ENCODE measurements at regions not wholly inside any gene's neighbourhood (a gene's known extent, or its start where the extent isn't known, plus 50 kb on each side); places are given as distances from the start of the nearest gene placed in this dataset.

GRCh38 chr2:19607400-19607799 lies 249.0 kb upstream of the OSR1 start:
- Histone ChIP-seq H3K27ac (no peak overlapping the region), H3K4me1 (ENCODE audit: insufficient read depth) (no peaks in the 10 kb centered on the region), H3K4me3 (no peak overlapping the region), H3K9me3 (no peaks in the 10 kb centered on the region), H3K36me3 (no peaks in the 10 kb centered on the region), H3K27me3 (no peaks in the 10 kb centered on the region)
- no peak for TF ChIP-seq CTCF (IDR thresholded peaks at IDR 0.05)
- no peak for TF ChIP-seq EP300 (IDR thresholded peaks at IDR 0.05)
- TF ChIP-seq POLR2A (IDR thresholded peaks at IDR 0.05), result no peak
- intact Hi-C loops (cut with DNase I), result no loop called here
- 83 to 84% (median 83%) methylated on average over 5 of the region's 5 CpGs for WGBS, 3 donors
- DNase-seq, result no peak

GRCh38 chr2:19600982-19601381 lies 242.6 kb upstream of the OSR1 start:
- no peaks in the 10 kb centered on the region for H3K36me3 ChIP-seq
- H3K4me1 ChIP-seq (ENCODE audit: insufficient read depth), result no peaks in the 10 kb centered on the region
- no peaks in the 10 kb centered on the region for H3K27me3 ChIP-seq
- no peak overlapping the region for H3K27ac ChIP-seq
- TF ChIP-seq CTCF (IDR thresholded peaks at IDR 0.05) (no peak), POLR2A (IDR thresholded peaks at IDR 0.05) (no peak), EP300 (IDR thresholded peaks at IDR 0.05) (no peak)
- intact Hi-C loops (cut with DNase I), result no loop called here
- no peaks in the 10 kb centered on the region for H3K9me3 ChIP-seq
- WGBS, 3 donors, result 80 to 82% (median 81%) methylated on average over 2 of the region's 2 CpGs
- H3K4me3 ChIP-seq, result no peak overlapping the region
- DNase-seq, result no peak

DNA sequence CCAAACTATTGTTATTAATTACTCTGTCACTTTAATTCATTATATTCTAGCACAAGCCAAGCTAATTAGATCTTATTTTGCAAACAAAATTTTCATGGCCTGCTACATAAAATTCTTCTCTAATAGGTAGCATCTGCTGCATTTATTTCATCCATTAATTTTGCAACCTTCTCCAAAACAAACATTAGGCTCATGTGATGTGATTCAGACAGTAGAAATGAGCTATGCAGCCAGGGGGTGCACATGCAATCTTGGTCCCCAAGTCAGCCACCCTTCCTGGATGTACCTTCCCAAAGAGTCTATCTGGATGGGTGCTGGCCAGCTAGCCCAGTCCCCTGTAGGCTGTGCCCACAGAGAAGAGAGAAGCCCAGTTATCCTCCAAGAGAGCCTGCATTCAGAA lies 242.1 kb upstream of the OSR1 start:
- Histone ChIP-seq H3K4me3 (no peak overlapping the region), H3K36me3 (no peaks in the 10 kb centered on the region), H3K27ac (no peak overlapping the region), H3K9me3 (no peaks in the 10 kb centered on the region), H3K27me3 (no peaks in the 10 kb centered on the region), H3K4me1 (ENCODE audit: insufficient read depth) (no peaks in the 10 kb centered on the region)
- intact Hi-C loops (cut with DNase I), result no loop called here
- no peak for TF ChIP-seq CTCF (IDR thresholded peaks at IDR 0.05)
- no peak for DNase-seq

DNA sequence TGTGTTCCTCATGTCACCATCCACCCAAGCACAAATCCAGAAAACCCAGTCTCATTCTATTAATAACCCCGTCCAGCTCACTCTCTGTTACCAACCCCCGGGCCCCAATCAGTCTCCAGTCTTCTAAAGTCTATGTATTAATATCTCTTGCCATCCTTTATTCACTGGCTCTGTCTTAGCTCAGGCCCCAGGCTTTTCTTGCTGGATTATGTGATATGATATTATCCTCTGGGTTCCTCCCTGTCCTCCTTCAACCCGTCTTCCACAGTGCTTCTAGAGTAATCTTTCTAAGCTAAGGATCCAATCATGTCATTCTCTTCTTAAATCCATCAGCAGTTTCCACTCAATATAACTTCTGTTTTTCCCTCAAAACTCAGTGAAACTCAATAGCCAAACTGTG lies 240.5 kb upstream of the OSR1 start:
- H3K27me3 ChIP-seq, result no peaks in the 10 kb centered on the region
- no peaks in the 10 kb centered on the region for H3K9me3 ChIP-seq
- TF ChIP-seq POLR2A (IDR thresholded peaks at IDR 0.05), result no peak
- TF ChIP-seq EP300 (IDR thresholded peaks at IDR 0.05), result no peak
- TF ChIP-seq CTCF (IDR thresholded peaks at IDR 0.05), result no peak
- H3K4me3 ChIP-seq, result no peak overlapping the region
- no peak overlapping the region for H3K27ac ChIP-seq
- WGBS, 3 donors, result 55 to 80% (median 56%) methylated on average over 3 of the region's 3 CpGs
- DNase-seq, result no peak
- no peaks in the 10 kb centered on the region for H3K36me3 ChIP-seq
- no peaks in the 10 kb centered on the region for H3K4me1 ChIP-seq (ENCODE audit: insufficient read depth)
- intact Hi-C loops (cut with DNase I), result no loop called here

DNA sequence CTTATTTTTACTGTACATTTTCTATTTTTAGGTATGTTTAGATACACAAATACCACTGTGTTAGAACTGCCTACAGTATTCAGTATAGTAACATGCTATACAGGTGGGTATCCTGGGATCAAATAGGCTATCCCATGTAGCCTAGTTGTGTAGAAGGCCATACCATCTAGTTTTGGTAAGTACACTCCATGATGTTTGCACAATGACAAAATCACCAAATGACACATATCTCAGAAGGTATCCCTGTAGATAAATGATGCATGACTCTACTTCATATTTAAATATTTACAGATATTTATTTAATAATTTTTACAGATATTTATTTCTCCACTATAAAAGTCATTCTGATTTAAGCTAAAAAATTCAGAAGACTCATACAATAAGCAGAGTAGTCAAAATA lies 233.8 kb upstream of the OSR1 start:
- TF ChIP-seq EP300 (IDR thresholded peaks at IDR 0.05) (no peak), CTCF (IDR thresholded peaks at IDR 0.05) (no peak), POLR2A (IDR thresholded peaks at IDR 0.05) (no peak)
- Histone ChIP-seq H3K27ac (no peak overlapping the region), H3K36me3 (no peaks in the 10 kb centered on the region), H3K4me3 (no peak overlapping the region), H3K9me3 (no peaks in the 10 kb centered on the region), H3K27me3 (no peaks in the 10 kb centered on the region), H3K4me1 (ENCODE audit: insufficient read depth) (no peaks in the 10 kb centered on the region)
- intact Hi-C loops (cut with DNase I), result no loop called here
- DNase-seq, result no peak
